ENCODE measurements at regions not wholly inside any gene's neighbourhood (a gene's known extent, or its start where the extent isn't known, plus 50 kb on each side); places are given as distances from the start of the nearest gene placed in this dataset.

- Histone ChIP-seq H3K4me1 (ENCODE audit: control insufficient read depth, extremely low read depth, insufficient read depth, low read length) (no peaks in the 10 kb centered on the region), H3K27ac (ENCODE audit: insufficient read depth, low read depth, low read length) (no peak overlapping the region), H4K20me1 (replicated peaks; ENCODE audit: control insufficient read depth, extremely low read depth, insufficient read depth, low read length) (no peaks in the 10 kb centered on the region), H3K4me2 (ENCODE audit: insufficient read depth, low read length) (no peak overlapping the region), H3K36me3 (ENCODE audit: control insufficient read depth in 2 of 2, extremely low read depth in 1 of 2, insufficient read depth in 2 of 2, low read length in 2 of 2) (no peaks in the 10 kb centered on the region), H3K9me1 (replicated peaks; ENCODE audit: control insufficient read depth, extremely low read depth, insufficient read depth, low read length) (no peaks in the 10 kb centered on the region), H3K9me3 (replicated peaks; ENCODE audit: control insufficient read depth, insufficient read depth, low read length) (no peaks in the 10 kb centered on the region), H3K27me3 (ENCODE audit: control insufficient read depth in 2 of 2, insufficient read depth in 2 of 2, low read length in 2 of 2) (no peaks in the 10 kb centered on the region), H3K4me3 (replicated peaks in 1 of 3; ENCODE audit: insufficient read depth in 1 of 3, low read depth in 1 of 3, low read length in 3 of 3) (no peak overlapping the region), H3K9ac (replicated peaks; ENCODE audit: extremely low read depth, insufficient read depth, low read length) (no peak overlapping the region), H2AFZ (ENCODE audit: low read depth, low read length) (no peak overlapping the region), H3K79me2 (ENCODE audit: control insufficient read depth, insufficient read depth, low read length) (no peaks in the 10 kb centered on the region)
- TF ChIP-seq, protein P1, sequence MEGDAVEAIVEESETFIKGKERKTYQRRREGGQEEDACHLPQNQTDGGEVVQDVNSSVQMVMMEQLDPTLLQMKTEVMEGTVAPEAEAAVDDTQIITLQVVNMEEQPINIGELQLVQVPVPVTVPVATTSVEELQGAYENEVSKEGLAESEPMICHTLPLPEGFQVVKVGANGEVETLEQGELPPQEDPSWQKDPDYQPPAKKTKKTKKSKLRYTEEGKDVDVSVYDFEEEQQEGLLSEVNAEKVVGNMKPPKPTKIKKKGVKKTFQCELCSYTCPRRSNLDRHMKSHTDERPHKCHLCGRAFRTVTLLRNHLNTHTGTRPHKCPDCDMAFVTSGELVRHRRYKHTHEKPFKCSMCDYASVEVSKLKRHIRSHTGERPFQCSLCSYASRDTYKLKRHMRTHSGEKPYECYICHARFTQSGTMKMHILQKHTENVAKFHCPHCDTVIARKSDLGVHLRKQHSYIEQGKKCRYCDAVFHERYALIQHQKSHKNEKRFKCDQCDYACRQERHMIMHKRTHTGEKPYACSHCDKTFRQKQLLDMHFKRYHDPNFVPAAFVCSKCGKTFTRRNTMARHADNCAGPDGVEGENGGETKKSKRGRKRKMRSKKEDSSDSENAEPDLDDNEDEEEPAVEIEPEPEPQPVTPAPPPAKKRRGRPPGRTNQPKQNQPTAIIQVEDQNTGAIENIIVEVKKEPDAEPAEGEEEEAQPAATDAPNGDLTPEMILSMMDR (IDR thresholded peaks at IDR 0.05; ENCODE audit: extremely low read depth in 1 of 2, insufficient read depth in 1 of 2, low read depth in 1 of 2, low read length in 2 of 2), result peak; percentile 40 to 61
- TF ChIP-seq FOS (IDR thresholded peaks at IDR 0.05; ENCODE audit: borderline replicate concordance, insufficient read depth, low read length), result no peak
- dilution Hi-C loops (cut with MboI; ENCODE audit: extremely low pct_ligation_motif_present, low sequenced_read_pairs) (no loop called here), intact Hi-C loops (cut with micrococcal nuclease) (loop anchor here (1.0 to 2.0 kb wide), 5 partner anchors 158 to 902 kb away; partner anchors contain the start of gene VBP1)
- FAIRE-seq, result peak; percentile 83
- no TSS peak for BruUV-seq (replicated peaks)
- POLR2A ChIA-PET, result no interaction called here
- DNase-seq (ENCODE audit: low read depth, low spot score), result peak; percentile 77
- CTCF ChIA-PET, result no interaction called here
Measured at GRCh38 chrX:155819966-155820491, 61.1 kb upstream of the VAMP7 start.

DNA sequence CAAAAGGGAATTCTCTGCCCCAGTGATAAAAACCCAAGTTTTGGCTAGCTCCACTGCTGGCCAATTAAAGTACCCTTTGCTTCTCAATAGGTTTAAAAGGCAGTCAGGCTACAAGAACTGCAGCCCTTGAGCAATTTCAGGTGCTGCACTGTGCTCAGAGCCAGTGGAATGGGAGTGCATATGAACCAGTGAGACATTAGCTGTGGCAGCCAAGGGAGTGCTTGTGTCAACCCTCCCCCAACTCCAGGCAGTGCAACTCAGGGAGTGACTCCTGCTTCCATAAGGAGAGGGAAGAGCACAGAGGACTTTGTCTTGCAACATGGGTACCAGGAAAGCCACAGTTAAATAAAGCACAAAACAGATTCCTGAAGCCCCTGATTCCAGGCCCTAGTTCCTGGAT lies 61.6 kb upstream of the VAMP7 start:
- ChIA-PET CTCF (no interaction called here), POLR2A (no interaction called here)
- intact Hi-C loops (cut with micrococcal nuclease) (no loop called here), dilution Hi-C loops (cut with MboI; ENCODE audit: extremely low pct_ligation_motif_present, low sequenced_read_pairs) (no loop called here)
- Histone ChIP-seq H3K4me1 (ENCODE audit: control insufficient read depth, extremely low read depth, insufficient read depth, low read length) (no peaks in the 10 kb centered on the region), H3K9ac (replicated peaks; ENCODE audit: extremely low read depth, insufficient read depth, low read length) (no peak overlapping the region), H3K9me3 (replicated peaks; ENCODE audit: control insufficient read depth, insufficient read depth, low read length) (no peaks in the 10 kb centered on the region), H3K27me3 (ENCODE audit: control insufficient read depth in 2 of 2, insufficient read depth in 2 of 2, low read length in 2 of 2) (no peaks in the 10 kb centered on the region), H3K36me3 (ENCODE audit: control insufficient read depth in 2 of 2, extremely low read depth in 1 of 2, insufficient read depth in 2 of 2, low read length in 2 of 2) (no peaks in the 10 kb centered on the region), H3K9me1 (replicated peaks; ENCODE audit: control insufficient read depth, extremely low read depth, insufficient read depth, low read length) (no peaks in the 10 kb centered on the region), H2AFZ (ENCODE audit: low read depth, low read length) (no peak overlapping the region), H3K4me3 (replicated peaks in 1 of 3; ENCODE audit: insufficient read depth in 1 of 3, low read depth in 1 of 3, low read length in 3 of 3) (no peak overlapping the region), H3K27ac (ENCODE audit: insufficient read depth, low read depth, low read length) (no peak overlapping the region), H4K20me1 (replicated peaks; ENCODE audit: control insufficient read depth, extremely low read depth, insufficient read depth, low read length) (no peaks in the 10 kb centered on the region), H3K4me2 (ENCODE audit: insufficient read depth, low read length) (no peak overlapping the region), H3K79me2 (ENCODE audit: control insufficient read depth, insufficient read depth, low read length) (no peaks in the 10 kb centered on the region)
- FAIRE-seq (no peak), DNase-seq (ENCODE audit: low read depth, low spot score) (no peak)
- BruUV-seq (replicated peaks), result no TSS peak
- TF ChIP-seq, protein P2, sequence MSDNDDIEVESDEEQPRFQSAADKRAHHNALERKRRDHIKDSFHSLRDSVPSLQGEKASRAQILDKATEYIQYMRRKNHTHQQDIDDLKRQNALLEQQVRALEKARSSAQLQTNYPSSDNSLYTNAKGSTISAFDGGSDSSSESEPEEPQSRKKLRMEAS (IDR thresholded peaks at IDR 0.05; ENCODE audit: insufficient read depth, insufficient read length), result no peak
- TF ChIP-seq POLR2A (IDR thresholded peaks at IDR 0.05; ENCODE audit: low read depth, low read length), result no peak
- TF ChIP-seq, protein P1 (IDR thresholded peaks at IDR 0.05; ENCODE audit: extremely low read depth in 1 of 2, insufficient read depth in 1 of 2, low read depth in 1 of 2, low read length in 2 of 2), result no peak
- TF ChIP-seq FOS (IDR thresholded peaks at IDR 0.05; ENCODE audit: borderline replicate concordance, insufficient read depth, low read length), result no peak
- no peak for TF ChIP-seq MYC (IDR thresholded peaks at IDR 0.05; ENCODE audit: low read depth, low read length)
- TF ChIP-seq GATA2 (IDR thresholded peaks at IDR 0.05; ENCODE audit: insufficient read depth, insufficient read length, low read depth, low read length), result no peak
- TF ChIP-seq JUN (IDR thresholded peaks at IDR 0.05; ENCODE audit: borderline replicate concordance, insufficient read depth, insufficient read length, low read depth), result no peak
- TF ChIP-seq EZH2 (IDR thresholded peaks at IDR 0.05; ENCODE audit: borderline replicate concordance, low read depth, low read length, severe bottlenecking), result no peak
- TF ChIP-seq POLR2AphosphoS5 (IDR thresholded peaks at IDR 0.05; ENCODE audit: insufficient read depth, low read depth, low read length), result no peak

Data from endothelial cell of umbilical vein (primary cell).